ENCODE measurements at regions not wholly inside any gene's neighbourhood (a gene's known extent, or its start where the extent isn't known, plus 50 kb on each side); places are given as distances from the start of the nearest gene placed in this dataset.

- TF ChIP-seq RAD21 (IDR thresholded peaks at IDR 0.05; ENCODE audit: low read depth) (no peak), NFIC (IDR thresholded peaks at IDR 0.05) (no peak), EP300 (IDR thresholded peaks at IDR 0.05; ENCODE audit: borderline replicate concordance) (no peak)
Measured at GRCh38 chr9:2346277-2346913, 275.2 kb upstream of the VLDLR start.
